Endothelial cell of hepatic sinusoid (primary cell): ENCODE measurements at regions not wholly inside any gene's neighbourhood (a gene's known extent, or its start where the extent isn't known, plus 50 kb on each side); places are given as distances from the start of the nearest gene placed in this dataset.
"Not testable (repeated sequence)": the region's sequence is repeated elsewhere in the genome, so short reads cannot be mapped to it uniquely, and the experiment has no call there.

Experiments
- in situ Hi-C: cut with HindIII; loops from 2 replicates; pipeline ENCODE4 v1.10.0; 2017; ENCODE audit warnings: low sequenced_read_pairs

- in situ Hi-C loops, result no loop called here
Measured at GRCh38 chr16:66247516-66248481, 118.7 kb upstream of the CDH5 start.

- in situ Hi-C loops, result no loop called here
Measured at GRCh38 chr16:66245868-66246267, 120.6 kb upstream of the CDH5 start.

GRCh38 chr16:66245072-66245471 is 121.4 kb upstream of the CDH5 start:
- in situ Hi-C loops, result no loop called here

GRCh38 chr16:66242672-66243071 is 123.8 kb upstream of the CDH5 start:
- in situ Hi-C loops, result no loop called here

- in situ Hi-C loops, result not testable (repeated sequence)
Measured at GRCh38 chr16:66242206-66242605, 124.3 kb upstream of the CDH5 start.

- in situ Hi-C loops, result no loop called here
Measured at GRCh38 chr16:66240631-66241395, 125.7 kb upstream of the CDH5 start.

- in situ Hi-C loops, result no loop called here
Measured at GRCh38 chr16:66240088-66240487, 126.4 kb upstream of the CDH5 start.

- in situ Hi-C loops, result no loop called here
Measured at GRCh38 chr16:66238696-66239095, 127.8 kb upstream of the CDH5 start.

- in situ Hi-C loops, result no loop called here
Measured at GRCh38 chr16:66236301-66236700, 130.2 kb upstream of the CDH5 start.

- in situ Hi-C loops, result no loop called here
Measured at GRCh38 chr16:66231452-66232160, 134.9 kb upstream of the CDH5 start.

GRCh38 chr16:66229651-66230050 is 136.8 kb upstream of the CDH5 start:
- in situ Hi-C loops, result no loop called here

GRCh38 chr16:66228792-66229191 is 137.7 kb upstream of the CDH5 start:
- in situ Hi-C loops, result no loop called here

GRCh38 chr16:66227766-66228530 is 138.5 kb upstream of the CDH5 start:
- in situ Hi-C loops, result no loop called here

- in situ Hi-C loops, result no loop called here
Measured at GRCh38 chr16:66226762-66227161, 139.7 kb upstream of the CDH5 start.

- in situ Hi-C loops, result no loop called here
Measured at GRCh38 chr16:66225696-66226095, 140.8 kb upstream of the CDH5 start.

GRCh38 chr16:66224626-66225025 is 141.9 kb upstream of the CDH5 start:
- in situ Hi-C loops, result no loop called here

- in situ Hi-C loops, result no loop called here
Measured at GRCh38 chr16:66224186-66224585, 142.3 kb upstream of the CDH5 start.

GRCh38 chr16:66223176-66223780 is 143.2 kb upstream of the CDH5 start:
- in situ Hi-C loops, result no loop called here

GRCh38 chr16:66222756-66223155 is 143.7 kb upstream of the CDH5 start:
- in situ Hi-C loops, result no loop called here

GRCh38 chr16:66220702-66221101 is 145.8 kb upstream of the CDH5 start:
- in situ Hi-C loops, result no loop called here
